ENCODE measurements at regions not wholly inside any gene's neighbourhood (a gene's known extent, or its start where the extent isn't known, plus 50 kb on each side); places are given as distances from the start of the nearest gene placed in this dataset.
"Not testable (repeated sequence)": the region's sequence is repeated elsewhere in the genome, so short reads cannot be mapped to it uniquely, and the experiment has no call there.

- Histone ChIP-seq H3K27ac (replicated peaks) (no peak overlapping the region), H3K4me3 (replicated peaks; ENCODE audit: insufficient read depth, low read length) (no peak overlapping the region), H3K27me3 (ENCODE audit: insufficient read depth, poor library complexity, severe bottlenecking) (no peaks in the 10 kb centered on the region)
- no peak for DNase-seq (ENCODE audit: low read depth in 1 of 2, low spot score in 1 of 2)
- TF ChIP-seq GABPA (IDR thresholded peaks at IDR 0.05; ENCODE audit: low read depth) = no peak
- no peak for TF ChIP-seq REST (IDR thresholded peaks at IDR 0.05; ENCODE audit: insufficient replicate concordance, low read depth)
- no peak for TF ChIP-seq SPI1 (IDR thresholded peaks at IDR 0.05; ENCODE audit: borderline replicate concordance, low read depth)
- TF ChIP-seq POLR2AphosphoS5 (IDR thresholded peaks at IDR 0.05; ENCODE audit: low read depth) = no peak
- no peak for TF ChIP-seq CTCF (IDR thresholded peaks at IDR 0.05; ENCODE audit: insufficient read depth, low read length)
Observed at GRCh38 chr7:115613836-115614235, 416.7 kb downstream of the TFEC start.

GRCh38 chr7:115603416-115603815 is 427.1 kb downstream of the TFEC start:
- DNase-seq (ENCODE audit: low read depth in 1 of 2, low spot score in 1 of 2) = no peak
- H3K4me3 ChIP-seq (replicated peaks; ENCODE audit: insufficient read depth, low read length) = no peak overlapping the region

GRCh38 chr7:115600207-115600606 is 430.4 kb downstream of the TFEC start:
- Histone ChIP-seq H3K27me3 (ENCODE audit: insufficient read depth, poor library complexity, severe bottlenecking) (no peaks in the 10 kb centered on the region), H3K4me3 (replicated peaks; ENCODE audit: insufficient read depth, low read length) (no peak overlapping the region), H3K27ac (replicated peaks) (no peak overlapping the region)
- DNase-seq (ENCODE audit: low read depth in 1 of 2, low spot score in 1 of 2) = no peak
- TF ChIP-seq GABPA (IDR thresholded peaks at IDR 0.05; ENCODE audit: low read depth) (no peak), CTCF (IDR thresholded peaks at IDR 0.05; ENCODE audit: insufficient read depth, low read length) (no peak), REST (IDR thresholded peaks at IDR 0.05; ENCODE audit: insufficient replicate concordance, low read depth) (no peak), POLR2AphosphoS5 (IDR thresholded peaks at IDR 0.05; ENCODE audit: low read depth) (no peak), SPI1 (IDR thresholded peaks at IDR 0.05; ENCODE audit: borderline replicate concordance, low read depth) (no peak)

More at GRCh38 chr7:115603416-115603815, 427.1 kb downstream of the TFEC start:
- no peak for TF ChIP-seq REST (IDR thresholded peaks at IDR 0.05; ENCODE audit: insufficient replicate concordance, low read depth)
- no peak for TF ChIP-seq GABPA (IDR thresholded peaks at IDR 0.05; ENCODE audit: low read depth)
- no peak for TF ChIP-seq CTCF (IDR thresholded peaks at IDR 0.05; ENCODE audit: insufficient read depth, low read length)
- no peak for TF ChIP-seq POLR2AphosphoS5 (IDR thresholded peaks at IDR 0.05; ENCODE audit: low read depth)
- TF ChIP-seq SPI1 (IDR thresholded peaks at IDR 0.05; ENCODE audit: borderline replicate concordance, low read depth) = no peak
- no peak overlapping the region for H3K27ac ChIP-seq (replicated peaks)
- no peaks in the 10 kb centered on the region for H3K27me3 ChIP-seq (ENCODE audit: insufficient read depth, poor library complexity, severe bottlenecking)

- DNase-seq (ENCODE audit: low read depth in 1 of 2, low spot score in 1 of 2); H3K4me3 ChIP-seq (replicated peaks; ENCODE audit: insufficient read depth, low read length); H3K27me3 ChIP-seq (ENCODE audit: insufficient read depth, poor library complexity, severe bottlenecking); H3K27ac ChIP-seq (replicated peaks): not testable (repeated sequence)
Observed at GRCh38 chr7:115599184-115599583, 431.4 kb downstream of the TFEC start.

GRCh38 chr7:115597220-115597619 is 433.3 kb downstream of the TFEC start:
- not testable (repeated sequence) for H3K27me3 ChIP-seq (ENCODE audit: insufficient read depth, poor library complexity, severe bottlenecking); H3K27ac ChIP-seq (replicated peaks); DNase-seq (ENCODE audit: low read depth in 1 of 2, low spot score in 1 of 2); H3K4me3 ChIP-seq (replicated peaks; ENCODE audit: insufficient read depth, low read length)

All from HL-60 (cell line).